ENCODE measurements at regions not wholly inside any gene's neighbourhood (a gene's known extent, or its start where the extent isn't known, plus 50 kb on each side); places are given as distances from the start of the nearest gene placed in this dataset.

- peak; percentile 28 for TF ChIP-seq CTCF (IDR thresholded peaks at IDR 0.05; ENCODE audit: insufficient read depth, low read length, poor library complexity, severe bottlenecking)
- no peak for TF ChIP-seq EZH2phosphoT487 (conservative IDR thresholded peaks at IDR 0.05; ENCODE audit: low read length)
Observed at GRCh38 chr4:20418861-20419451, 167.3 kb downstream of the SLIT2 start.
